ENCODE measurements at regions not wholly inside any gene's neighbourhood (a gene's known extent, or its start where the extent isn't known, plus 50 kb on each side); places are given as distances from the start of the nearest gene placed in this dataset.

GRCh38 chr14:98888927-98889835, 382.8 kb downstream of the BCL11B start:
- Histone ChIP-seq H4K20me1 (no peaks in the 10 kb centered on the region), H3K36me3 (no peaks in the 10 kb centered on the region), H3K9ac (no peak overlapping the region), H3K9me3 (no peaks in the 10 kb centered on the region), H3K27me3 (no peaks in the 10 kb centered on the region), H3K4me3 (no peak overlapping the region), H3K4me2 (no peak overlapping the region), H3K4me1 (no peaks in the 10 kb centered on the region), H3K27ac (no peak overlapping the region)
- TF ChIP-seq Cebpa-rat (IDR thresholded peaks at IDR 0.05), result no peak

DNA sequence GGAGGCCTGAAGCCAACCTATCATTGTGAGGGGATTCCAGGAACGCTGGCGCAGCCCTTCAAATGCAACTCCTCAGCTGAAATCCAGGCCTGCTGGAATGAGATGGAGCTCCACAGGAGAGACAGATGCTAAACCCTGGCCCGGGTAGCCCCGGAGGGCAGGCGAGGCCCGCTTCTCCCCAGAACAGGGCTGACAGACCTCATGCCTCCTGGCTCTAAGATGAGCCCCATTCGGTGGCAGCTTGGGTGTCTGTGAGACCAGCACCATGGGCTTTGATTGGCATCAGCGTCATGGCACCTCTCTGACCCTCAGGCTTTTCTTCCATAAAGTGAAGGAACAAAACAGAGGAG, 382.2 kb downstream of the BCL11B start:
- Histone ChIP-seq H3K4me1 (no peaks in the 10 kb centered on the region), H4K20me1 (no peaks in the 10 kb centered on the region), H3K9me3 (no peaks in the 10 kb centered on the region), H3K27me3 (no peaks in the 10 kb centered on the region), H3K36me3 (no peaks in the 10 kb centered on the region), H3K4me3 (no peak overlapping the region), H3K9ac (no peak overlapping the region), H3K27ac (no peak overlapping the region), H3K4me2 (no peak overlapping the region)
- TF ChIP-seq Cebpa-rat (IDR thresholded peaks at IDR 0.05), result no peak

DNA sequence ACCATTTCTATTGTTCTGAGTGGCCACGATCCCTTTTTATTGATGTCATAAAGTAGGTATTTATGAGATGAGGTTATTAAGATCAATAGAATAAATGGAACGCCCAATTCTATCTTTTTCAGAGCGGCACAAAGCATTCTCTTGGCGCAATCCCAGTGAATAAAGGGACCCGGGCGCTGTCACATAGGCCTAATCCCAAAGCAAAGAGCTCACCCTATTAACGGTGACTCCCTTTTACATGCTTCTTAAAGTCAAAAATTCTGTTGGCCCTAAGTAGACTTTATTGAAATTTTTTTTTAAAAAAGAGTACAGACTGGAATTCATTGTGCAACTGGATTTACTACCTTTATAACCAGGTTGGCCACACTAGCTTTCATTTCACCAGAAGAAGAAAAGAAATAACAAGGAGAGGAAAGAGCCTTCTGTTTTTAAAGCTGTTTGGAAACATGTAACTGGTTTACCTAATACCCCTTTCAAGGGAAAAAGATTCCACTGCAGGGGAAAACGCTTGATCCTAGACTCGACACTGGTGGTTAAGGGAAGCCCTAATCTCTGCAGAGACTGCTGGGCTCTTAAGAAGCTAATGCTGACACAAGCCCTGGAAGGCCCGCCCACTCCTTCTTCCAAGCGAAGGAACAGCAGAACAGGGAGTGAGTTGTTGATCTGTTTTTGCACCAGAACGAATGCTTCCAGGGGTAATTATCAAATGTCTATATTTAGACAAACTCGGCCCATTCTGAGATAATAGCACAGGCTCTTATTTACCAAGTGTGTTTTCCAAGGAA, 381.2 kb downstream of the BCL11B start:
- no peaks in the 10 kb centered on the region for H3K27me3 ChIP-seq
- no peak overlapping the region for H3K4me2 ChIP-seq
- TF ChIP-seq Cebpa-rat (IDR thresholded peaks at IDR 0.05), result no peak
- no peaks in the 10 kb centered on the region for H3K36me3 ChIP-seq
- H3K9ac ChIP-seq, result no peak overlapping the region
- no peaks in the 10 kb centered on the region for H3K9me3 ChIP-seq
- no peaks in the 10 kb centered on the region for H4K20me1 ChIP-seq
- H3K4me1 ChIP-seq, result no peaks in the 10 kb centered on the region
- H3K4me3 ChIP-seq, result no peak overlapping the region
- H3K27ac ChIP-seq, result no peak overlapping the region

- no peak overlapping the region for H3K27ac ChIP-seq
- TF ChIP-seq Cebpa-rat (IDR thresholded peaks at IDR 0.05), result no peak
- H3K27me3 ChIP-seq, result no peaks in the 10 kb centered on the region
- no peaks in the 10 kb centered on the region for H4K20me1 ChIP-seq
- H3K9me3 ChIP-seq, result 0 out of 2 replicates have a peak, but pooled peaks cover 4% of the 10 kb centered on the region
- no peak overlapping the region for H3K9ac ChIP-seq
- H3K4me1 ChIP-seq, result no peaks in the 10 kb centered on the region
- H3K4me3 ChIP-seq, result no peak overlapping the region
- no peak overlapping the region for H3K4me2 ChIP-seq
- no peaks in the 10 kb centered on the region for H3K36me3 ChIP-seq
Measured at GRCh38 chr14:98893675-98894074, 378.3 kb downstream of the BCL11B start.

DNA sequence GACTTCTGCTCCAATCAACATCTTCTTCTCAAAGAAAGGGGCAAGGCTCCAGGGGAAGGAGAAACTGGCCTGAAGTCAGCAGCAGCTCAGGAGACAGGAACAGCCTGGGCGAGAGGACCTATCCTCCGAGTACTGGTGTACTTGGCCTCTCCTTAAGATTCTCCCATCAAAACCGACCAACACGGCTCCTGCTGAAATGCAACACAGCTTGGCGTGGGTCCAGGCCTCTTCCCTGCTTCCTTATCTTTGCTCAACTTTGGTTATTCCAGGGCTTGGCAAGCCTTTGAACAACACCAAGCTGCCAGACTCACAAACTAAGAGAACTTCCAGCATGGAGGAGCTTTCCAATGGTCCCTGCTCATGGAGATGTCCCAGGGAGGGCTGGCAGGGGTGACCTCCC, 377.4 kb downstream of the BCL11B start:
- Histone ChIP-seq H3K4me3 (no peak overlapping the region), H3K27me3 (no peaks in the 10 kb centered on the region), H3K4me1 (no peaks in the 10 kb centered on the region), H3K9ac (no peak overlapping the region), H4K20me1 (no peaks in the 10 kb centered on the region), H3K36me3 (no peaks in the 10 kb centered on the region), H3K9me3 (0 out of 2 replicates have a peak, but pooled peaks cover 4% of the 10 kb centered on the region), H3K4me2 (no peak overlapping the region), H3K27ac (no peak overlapping the region)
- no peak for TF ChIP-seq Cebpa-rat (IDR thresholded peaks at IDR 0.05)

DNA sequence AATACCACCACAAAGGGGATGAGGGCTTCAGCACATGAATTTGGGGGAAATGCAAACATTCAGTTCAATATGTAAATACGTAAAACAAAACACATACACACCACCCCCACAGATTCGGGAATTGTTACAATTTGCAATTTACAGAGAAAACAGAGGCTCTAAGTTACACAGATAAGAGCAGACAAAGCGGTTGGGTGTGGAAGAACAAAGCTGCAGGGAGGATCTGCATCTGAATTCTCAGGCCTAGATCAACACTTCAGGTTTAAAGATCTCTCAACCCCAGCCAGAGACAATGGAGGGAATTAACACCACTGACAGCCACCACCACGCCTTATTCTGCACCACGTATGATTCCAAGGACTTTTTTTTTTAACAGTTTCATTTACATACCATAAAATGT, 375.5 kb downstream of the BCL11B start:
- Histone ChIP-seq H3K27me3 (no peaks in the 10 kb centered on the region), H4K20me1 (no peaks in the 10 kb centered on the region), H3K4me2 (no peak overlapping the region), H3K36me3 (no peaks in the 10 kb centered on the region), H3K4me3 (no peak overlapping the region), H3K9me3 (0 out of 2 replicates have a peak, but pooled peaks cover 4% of the 10 kb centered on the region), H3K9ac (no peak overlapping the region), H3K27ac (no peak overlapping the region), H3K4me1 (peaks cover 8% of the 10 kb centered on the region)
- TF ChIP-seq Cebpa-rat (IDR thresholded peaks at IDR 0.05), result no peak

DNA sequence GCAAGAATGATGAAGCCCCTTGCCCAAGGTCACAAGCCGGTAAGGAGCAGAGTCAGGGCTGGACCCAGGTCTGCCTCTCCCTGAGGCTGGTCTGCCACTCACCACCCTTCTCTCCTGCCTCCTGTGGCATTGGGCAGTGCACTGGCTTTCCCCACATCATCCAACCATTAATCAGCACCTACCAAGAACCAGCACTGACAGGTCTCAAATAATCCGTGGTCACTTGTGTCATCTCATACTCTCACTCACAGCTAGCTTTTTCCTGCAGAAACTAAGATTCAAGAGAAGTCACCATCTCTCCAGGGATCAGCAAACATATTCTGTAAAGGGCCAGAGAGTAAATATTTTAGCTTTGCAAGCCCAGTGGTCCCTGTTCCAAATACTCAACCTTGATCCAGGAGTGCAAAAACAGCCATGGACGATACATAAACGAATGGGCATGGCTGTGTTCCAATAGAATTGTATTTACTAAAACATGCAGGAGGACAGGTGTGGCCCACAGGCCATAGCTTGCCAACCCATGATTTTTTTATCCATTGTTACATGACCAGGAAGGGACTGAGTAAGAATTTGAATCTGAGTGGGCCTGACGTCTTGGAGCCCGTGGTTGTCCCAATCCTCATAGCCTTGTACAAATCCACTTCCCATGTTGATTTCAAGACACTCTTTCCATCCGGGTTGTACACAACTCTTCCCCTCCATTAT, 374.2 kb downstream of the BCL11B start:
- Histone ChIP-seq H3K9me3 (0 out of 2 replicates have a peak, but pooled peaks cover 4% of the 10 kb centered on the region), H3K4me1 (peaks cover 9% of the 10 kb centered on the region), H4K20me1 (no peaks in the 10 kb centered on the region), H3K27me3 (no peaks in the 10 kb centered on the region), H3K4me3 (no peak overlapping the region), H3K27ac (no peak overlapping the region), H3K4me2 (no peak overlapping the region), H3K9ac (no peak overlapping the region), H3K36me3 (no peaks in the 10 kb centered on the region)
- TF ChIP-seq Cebpa-rat (IDR thresholded peaks at IDR 0.05), result no peak

- peaks cover 9% of the 10 kb centered on the region for H3K4me1 ChIP-seq
- H3K9ac ChIP-seq, result no peak overlapping the region
- no peak overlapping the region for H3K4me2 ChIP-seq
- H3K27ac ChIP-seq, result no peak overlapping the region
- 0 out of 2 replicates have a peak, but pooled peaks cover 4% of the 10 kb centered on the region for H3K9me3 ChIP-seq
- H3K4me3 ChIP-seq, result no peak overlapping the region
- no peak for TF ChIP-seq Cebpa-rat (IDR thresholded peaks at IDR 0.05)
- no peaks in the 10 kb centered on the region for H3K27me3 ChIP-seq
- H4K20me1 ChIP-seq, result no peaks in the 10 kb centered on the region
- H3K36me3 ChIP-seq, result no peaks in the 10 kb centered on the region
Measured at GRCh38 chr14:98899441-98899840, 372.6 kb downstream of the BCL11B start.

DNA sequence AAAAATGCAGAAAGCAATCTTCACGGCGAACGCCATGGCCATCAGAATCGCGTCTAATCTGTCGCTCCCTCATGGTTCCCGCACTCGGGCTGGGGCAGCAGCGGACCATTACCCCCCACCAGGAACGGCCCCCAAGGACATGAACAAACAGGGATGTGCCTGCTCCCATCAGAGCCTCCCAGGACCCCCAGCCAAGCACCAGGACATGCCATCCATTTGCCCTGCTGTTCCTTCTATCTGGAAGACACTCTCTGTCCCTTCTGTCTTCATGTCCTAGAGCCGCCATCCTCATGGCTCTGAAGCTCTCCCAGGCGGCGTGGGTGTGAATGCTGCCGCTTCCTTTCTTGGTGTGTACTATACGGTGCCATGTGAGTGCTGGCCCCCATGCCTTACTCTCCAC, 371.8 kb downstream of the BCL11B start:
- Histone ChIP-seq H3K4me1 (peaks cover 9% of the 10 kb centered on the region), H3K4me3 (no peak overlapping the region), H3K27me3 (no peaks in the 10 kb centered on the region), H4K20me1 (no peaks in the 10 kb centered on the region), H3K9me3 (0 out of 2 replicates have a peak, but pooled peaks cover 4% of the 10 kb centered on the region), H3K36me3 (no peaks in the 10 kb centered on the region), H3K4me2 (no peak overlapping the region; the same call in 1 of the 2 replicates), H3K27ac (no peak overlapping the region), H3K9ac (no peak overlapping the region)
- no peak for TF ChIP-seq Cebpa-rat (IDR thresholded peaks at IDR 0.05)

Measured in BLaER1 (cell line).